Kidney (tissue), 13 donors: ENCODE measurements at regions not wholly inside any gene's neighbourhood (a gene's known extent, or its start where the extent isn't known, plus 50 kb on each side); places are given as distances from the start of the nearest gene placed in this dataset.

ENCODE experiments used
- DNase-seq, 5 donors: peaks; one replicate each; pipeline ENCODE4 v3.0.0-alpha.2; 2013 to 2020
- FAIRE-seq: peaks from 2 replicates; lab custom pipeline; 2012; peaks lifted over from hg19 to GRCh38; lab: Jason Lieb, UNC
- H3K27ac ChIP-seq, 2 donors: one replicate each; pipeline ENCODE4 v1.7.0; 2013; ENCODE audit warnings: low read depth in 2 of 2, low read length in 2 of 2, inconsistent platforms in 1 of 2
- H3K27me3 ChIP-seq: one replicate; pipeline ENCODE4 v1.7.1; 2013; ENCODE audit warnings: low read length, inconsistent platforms; ENCODE audit not compliant: control insufficient read depth, insufficient read depth
- H3K36me3 ChIP-seq, 3 donors: one replicate each; pipeline versions ENCODE4 v1.7.0 to v1.7.1; 2013; ENCODE audit warnings: low read length in 3 of 3, control low read depth in 1 of 3, inconsistent platforms in 1 of 3; ENCODE audit not compliant: insufficient read depth in 3 of 3, control insufficient read depth in 2 of 3
- H3K4me1 ChIP-seq, 3 donors: one replicate each; pipeline versions ENCODE4 v1.7.0 to v1.7.1; 2013; ENCODE audit warnings: low read length in 3 of 3, inconsistent platforms in 1 of 3, low read depth in 1 of 3; ENCODE audit not compliant: control insufficient read depth in 2 of 3, insufficient read depth in 2 of 3
- H3K4me3 ChIP-seq, 3 donors: one replicate each; pipeline versions ENCODE4 v1.7.0 to v1.8.1; 2013; ENCODE audit warnings: low read length in 3 of 3, control low read depth in 1 of 3, inconsistent platforms in 1 of 3
- H3K9ac ChIP-seq, 3 donors: one replicate each; pipeline versions ENCODE4 v1.7.0 to v1.7.1; 2013; ENCODE audit warnings: low read length in 3 of 3, control low read depth in 1 of 3, inconsistent platforms in 1 of 3
- H3K9me3 ChIP-seq, 3 donors: one replicate each; pipeline versions ENCODE4 v1.7.0 to v1.7.1; 2013; ENCODE audit warnings: low read length in 3 of 3, control low read depth in 1 of 3, inconsistent platforms in 1 of 3; ENCODE audit not compliant: control insufficient read depth in 2 of 3, insufficient read depth in 1 of 3
- intact Hi-C: fragments of 100-400 bp; cut with DNase I; formaldehyde crosslinking; loops from one replicate; pipeline ENCODE4 v1.11.1; 2022
- TF ChIP-seq, protein P1 (sequence below): IDR thresholded peaks from 3 replicates; pipeline ENCODE4 v1.5.1; 2012; ENCODE audit warnings: mild to moderate bottlenecking, moderate library complexity, borderline replicate concordance; ENCODE audit not compliant: insufficient read depth; ENCODE audit errors: extremely low read depth
- donor health status: control.
- donor health status: control.
- donor health status: control.
- donor health status: control.
- donor health status: control.
- donor health status: DM: yes; HTN: yes; CAD: no.
- donor health status: Normal renal cell carcinoma (clear cell type).

DNA sequence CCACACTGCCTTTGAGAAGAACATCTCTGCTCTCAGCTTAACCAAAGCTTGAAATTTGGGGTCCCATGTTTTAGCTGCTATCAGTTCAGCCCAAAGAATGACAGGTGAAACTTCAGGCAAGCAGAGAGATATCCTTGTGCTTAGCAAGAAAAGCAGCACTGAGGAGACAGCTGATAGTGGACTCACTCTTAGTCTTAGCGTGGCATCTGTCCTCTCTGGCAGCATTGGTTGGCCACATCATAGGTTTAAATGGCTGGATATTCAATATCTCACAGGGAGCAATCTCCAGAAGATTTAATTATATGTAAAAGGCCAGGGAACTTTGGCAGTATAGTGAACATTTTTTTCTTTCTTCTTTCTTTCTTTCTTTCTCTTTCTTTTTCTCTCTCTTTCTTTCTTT, 131.1 kb upstream of the SGK1 start:
- Histone ChIP-seq H3K27me3 (no peaks in the 10 kb centered on the region), H3K36me3 (no peaks in the 10 kb centered on the region), H3K4me1 (no peaks in the 10 kb centered on the region), H3K27ac (no peak overlapping the region), H3K4me3 (no peak overlapping the region), H3K9me3 (no peaks in the 10 kb centered on the region), H3K9ac (no peak overlapping the region)
- FAIRE-seq (no peak), DNase-seq (no peak)
- TF ChIP-seq, protein P1, sequence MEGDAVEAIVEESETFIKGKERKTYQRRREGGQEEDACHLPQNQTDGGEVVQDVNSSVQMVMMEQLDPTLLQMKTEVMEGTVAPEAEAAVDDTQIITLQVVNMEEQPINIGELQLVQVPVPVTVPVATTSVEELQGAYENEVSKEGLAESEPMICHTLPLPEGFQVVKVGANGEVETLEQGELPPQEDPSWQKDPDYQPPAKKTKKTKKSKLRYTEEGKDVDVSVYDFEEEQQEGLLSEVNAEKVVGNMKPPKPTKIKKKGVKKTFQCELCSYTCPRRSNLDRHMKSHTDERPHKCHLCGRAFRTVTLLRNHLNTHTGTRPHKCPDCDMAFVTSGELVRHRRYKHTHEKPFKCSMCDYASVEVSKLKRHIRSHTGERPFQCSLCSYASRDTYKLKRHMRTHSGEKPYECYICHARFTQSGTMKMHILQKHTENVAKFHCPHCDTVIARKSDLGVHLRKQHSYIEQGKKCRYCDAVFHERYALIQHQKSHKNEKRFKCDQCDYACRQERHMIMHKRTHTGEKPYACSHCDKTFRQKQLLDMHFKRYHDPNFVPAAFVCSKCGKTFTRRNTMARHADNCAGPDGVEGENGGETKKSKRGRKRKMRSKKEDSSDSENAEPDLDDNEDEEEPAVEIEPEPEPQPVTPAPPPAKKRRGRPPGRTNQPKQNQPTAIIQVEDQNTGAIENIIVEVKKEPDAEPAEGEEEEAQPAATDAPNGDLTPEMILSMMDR, result no peak
- intact Hi-C loops, result no loop called here

DNA sequence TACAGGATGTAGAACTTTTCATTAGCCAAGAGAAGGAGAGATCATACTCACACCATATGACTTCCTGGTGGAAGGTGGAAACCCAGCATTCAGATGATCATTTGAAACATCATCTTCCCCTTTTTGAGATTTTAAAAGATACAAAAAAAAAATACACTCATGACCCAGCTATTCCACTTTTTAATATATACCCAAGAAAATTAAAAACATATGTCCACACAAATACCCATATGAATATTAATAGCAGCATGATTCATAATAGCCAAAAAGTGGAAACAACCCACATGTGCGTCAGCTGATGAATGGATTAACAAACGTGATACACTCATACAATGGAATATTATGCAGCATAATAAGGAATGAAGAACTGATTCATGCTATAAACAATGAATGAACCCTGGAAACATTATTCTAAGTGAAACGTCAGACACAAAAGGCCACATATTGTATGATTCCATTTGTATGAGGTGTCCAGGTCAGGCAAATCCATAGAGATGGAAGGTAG, 130.0 kb upstream of the SGK1 start:
- no peak overlapping the region for H3K4me3 ChIP-seq
- H3K9ac ChIP-seq, result no peak overlapping the region
- no peaks in the 10 kb centered on the region for H3K27me3 ChIP-seq
- intact Hi-C loops, result no loop called here
- FAIRE-seq (no peak), DNase-seq (no peak)
- no peak overlapping the region for H3K27ac ChIP-seq
- no peaks in the 10 kb centered on the region for H3K4me1 ChIP-seq
- H3K9me3 ChIP-seq, result no peaks in the 10 kb centered on the region
- H3K36me3 ChIP-seq, result no peaks in the 10 kb centered on the region
- TF ChIP-seq, protein P1, result no peak

DNA sequence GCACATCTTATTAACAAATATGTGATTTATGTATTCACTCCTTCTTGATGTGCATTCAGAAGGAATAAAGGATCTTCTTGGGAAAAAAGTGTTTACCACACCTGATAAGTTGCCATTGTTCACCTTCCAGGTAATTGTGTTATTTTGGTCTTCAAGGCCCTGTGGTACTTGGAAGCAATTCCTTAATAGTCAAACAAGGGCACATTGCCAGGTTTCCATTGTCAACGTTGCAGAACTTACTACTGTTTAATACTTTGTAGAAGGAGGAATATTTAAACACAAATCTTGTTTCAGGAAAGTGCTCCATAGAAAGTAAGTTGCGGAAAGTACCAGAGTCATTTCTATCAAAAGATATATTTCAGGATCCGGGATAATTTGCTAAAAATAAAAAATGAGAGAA, 129.5 kb upstream of the SGK1 start:
- TF ChIP-seq, protein P1, result no peak
- H3K9ac ChIP-seq, result no peak overlapping the region
- no peaks in the 10 kb centered on the region for H3K36me3 ChIP-seq
- no peaks in the 10 kb centered on the region for H3K27me3 ChIP-seq
- FAIRE-seq, result no peak
- intact Hi-C loops, result no loop called here
- H3K9me3 ChIP-seq, result no peaks in the 10 kb centered on the region
- peak in 1 of 5 donors; percentile 35 for DNase-seq
- H3K4me3 ChIP-seq, result no peak overlapping the region
- H3K27ac ChIP-seq, result no peak overlapping the region
- no peaks in the 10 kb centered on the region for H3K4me1 ChIP-seq

DNA sequence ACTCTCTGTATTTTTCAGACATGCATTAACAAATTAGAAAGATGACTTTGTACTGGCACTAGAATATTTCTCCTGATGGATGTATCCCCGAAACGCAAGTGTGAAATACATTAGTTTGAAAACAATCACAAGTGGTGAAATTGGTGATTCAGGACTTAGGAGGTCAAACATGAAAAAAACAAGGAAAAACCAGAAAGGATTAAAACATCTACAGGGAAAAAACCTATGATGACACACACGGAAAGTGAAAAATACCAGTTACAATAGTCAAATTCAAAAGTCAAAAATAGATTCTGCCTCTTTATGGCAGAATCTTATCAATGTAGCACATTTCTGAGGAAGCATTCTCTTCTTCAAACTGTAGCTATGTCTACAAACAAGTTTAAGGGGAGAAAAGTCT, 129.0 kb upstream of the SGK1 start:
- H3K36me3 ChIP-seq, result no peaks in the 10 kb centered on the region
- H3K9me3 ChIP-seq, result no peaks in the 10 kb centered on the region
- no peak for DNase-seq
- no peak for FAIRE-seq
- H3K27ac ChIP-seq, result no peak overlapping the region
- H3K27me3 ChIP-seq, result no peaks in the 10 kb centered on the region
- TF ChIP-seq, protein P1, result no peak
- intact Hi-C loops, result no loop called here
- H3K4me1 ChIP-seq, result no peaks in the 10 kb centered on the region
- H3K4me3 ChIP-seq, result no peak overlapping the region
- no peak overlapping the region for H3K9ac ChIP-seq
